Adrenal gland (tissue), 9 donors: ENCODE measurements at regions not wholly inside any gene's neighbourhood (a gene's known extent, or its start where the extent isn't known, plus 50 kb on each side); places are given as distances from the start of the nearest gene placed in this dataset.

Experiments
- DNase-seq, 7 donors: peaks; one replicate each; pipeline ENCODE4 v3.0.0-alpha.2; 2019 to 2020
- H3K27ac ChIP-seq, 5 donors: fragments of 200-600 bp; sonication (generic) in 4 of 5; 1 replicate in 3 of 5; 2 replicates in 2 of 5; pipeline versions ENCODE4 v1.5.1 to v1.8.0; 2016 to 2020; ENCODE audit warnings: mild to moderate bottlenecking in 1 of 5
- H3K27me3 ChIP-seq: fragments of 200-600 bp; 2 replicates; pipeline ENCODE4 v1.8.0; 2021
- H3K36me3 ChIP-seq, 2 donors: fragments of 200-600 bp; replicated peaks in 1 of 2; 1 replicate in 1 of 2; 2 replicates in 1 of 2; pipeline versions ENCODE4 v1.5.1 to v1.8.0; 2018 to 2022
- H3K4me1 ChIP-seq, 2 donors: fragments of 200-600 bp; replicated peaks in 1 of 2; 1 replicate in 1 of 2; 2 replicates in 1 of 2; pipeline versions ENCODE4 v1.5.1 to v1.8.0; 2018 to 2021
- H3K4me3 ChIP-seq, 4 donors: fragments of 200-600 bp; sonication (generic) in 3 of 4; one replicate each; pipeline ENCODE4 v1.5.1; 2016 to 2018
- H3K9me3 ChIP-seq, 3 donors: fragments of 200-600 bp; sonication (generic) in 1 of 3; replicated peaks in 1 of 3; 1 replicate in 2 of 3; 2 replicates in 1 of 3; pipeline versions ENCODE4 v1.5.1 to v1.8.0; 2016 to 2021
- POLR2A ChIP-seq, 2 donors: fragments of 450-650 bp; IDR thresholded peaks; one replicate each; pipeline ENCODE4 v1.6.1; 2017; ENCODE audit warnings: antibody characterized with exemption in 2 of 2, mild to moderate bottlenecking in 2 of 2, moderate library complexity in 1 of 2
- WGBS, 4 donors: extraction: QIAGEN DNeasy Blood & Tissue Kit in 2 of 4; methylation state at CpG; one replicate each; pipeline versions ENCODE4 v1.1.5 to v1.1.7; 2013 to 2017; 5-methylcytosine and 5-hydroxymethylcytosine counted together
- intact Hi-C, 2 donors: fragments of 100-400 bp; cut with DNase I; formaldehyde crosslinking; loops; one replicate each; pipeline versions ENCODE4 v1.14.1 to v1.15.0; 2022 to 2023
- TF ChIP-seq, protein P1 (sequence below), 6 experiments: fragments of 450-650 bp in 4 of 6; fragments of 200-600 bp in 2 of 6; sonication (generic) in 1 of 6; IDR thresholded peaks; 1 replicate in 5 of 6; 2 replicates in 1 of 6; pipeline versions ENCODE4 v1.5.1 to v1.8.0; 2016 to 2021; ENCODE audit warnings: antibody characterized with exemption in 6 of 6, mild to moderate bottlenecking in 2 of 6, moderate library complexity in 1 of 6
- donor health status: healthy with polysubstance abuse.
- donor health status: Bipolar disorder and iron deficiency.
- donor health status: DM: yes; HTN: yes; CAD: no.
- donor health status: DM: no; HTN: no; CAD: no.
- donor health status: DM: no; HTN: no; CAD: no.

- Histone ChIP-seq H3K4me1 (no peaks in the 10 kb centered on the region), H3K36me3 (no peaks in the 10 kb centered on the region), H3K27me3 (no peaks in the 10 kb centered on the region), H3K4me3 (no peak overlapping the region), H3K27ac (no peak overlapping the region), H3K9me3 (no peaks in the 10 kb centered on the region)
- no peak for DNase-seq
- intact Hi-C loops, result no loop called here
- TF ChIP-seq, protein P1, sequence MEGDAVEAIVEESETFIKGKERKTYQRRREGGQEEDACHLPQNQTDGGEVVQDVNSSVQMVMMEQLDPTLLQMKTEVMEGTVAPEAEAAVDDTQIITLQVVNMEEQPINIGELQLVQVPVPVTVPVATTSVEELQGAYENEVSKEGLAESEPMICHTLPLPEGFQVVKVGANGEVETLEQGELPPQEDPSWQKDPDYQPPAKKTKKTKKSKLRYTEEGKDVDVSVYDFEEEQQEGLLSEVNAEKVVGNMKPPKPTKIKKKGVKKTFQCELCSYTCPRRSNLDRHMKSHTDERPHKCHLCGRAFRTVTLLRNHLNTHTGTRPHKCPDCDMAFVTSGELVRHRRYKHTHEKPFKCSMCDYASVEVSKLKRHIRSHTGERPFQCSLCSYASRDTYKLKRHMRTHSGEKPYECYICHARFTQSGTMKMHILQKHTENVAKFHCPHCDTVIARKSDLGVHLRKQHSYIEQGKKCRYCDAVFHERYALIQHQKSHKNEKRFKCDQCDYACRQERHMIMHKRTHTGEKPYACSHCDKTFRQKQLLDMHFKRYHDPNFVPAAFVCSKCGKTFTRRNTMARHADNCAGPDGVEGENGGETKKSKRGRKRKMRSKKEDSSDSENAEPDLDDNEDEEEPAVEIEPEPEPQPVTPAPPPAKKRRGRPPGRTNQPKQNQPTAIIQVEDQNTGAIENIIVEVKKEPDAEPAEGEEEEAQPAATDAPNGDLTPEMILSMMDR (IDR thresholded peaks at IDR 0.05), result no peak
- TF ChIP-seq POLR2A (IDR thresholded peaks at IDR 0.05), result no peak
- WGBS, 4 donors, result 30 to 44% (median 40%) methylated on average over 4 of the region's 4 CpGs
Measured at GRCh38 chr15:29554531-29554930, 267.7 kb downstream of the TJP1 start.

- H3K9me3 ChIP-seq, result no peaks in the 10 kb centered on the region
- no peaks in the 10 kb centered on the region for H3K4me1 ChIP-seq
- no peaks in the 10 kb centered on the region for H3K36me3 ChIP-seq
- no peaks in the 10 kb centered on the region for H3K27me3 ChIP-seq
- peak in 1 of 7 donors; percentile 63 for DNase-seq
- TF ChIP-seq, protein P1 (IDR thresholded peaks at IDR 0.05), result no peak
- no peak for TF ChIP-seq POLR2A (IDR thresholded peaks at IDR 0.05)
- H3K27ac ChIP-seq, result no peak overlapping the region
- intact Hi-C loops, result no loop called here
- 69 to 78% (median 71%) methylated on average over 5 of the region's 5 CpGs for WGBS, 4 donors
- H3K4me3 ChIP-seq, result no peak overlapping the region
Measured at GRCh38 chr15:29550834-29551465, 271.3 kb downstream of the TJP1 start.

- TF ChIP-seq, protein P1 (IDR thresholded peaks at IDR 0.05), result no peak
- no peak for TF ChIP-seq POLR2A (IDR thresholded peaks at IDR 0.05)
Measured at GRCh38 chr15:29548006-29548405, 274.3 kb downstream of the TJP1 start.

DNA sequence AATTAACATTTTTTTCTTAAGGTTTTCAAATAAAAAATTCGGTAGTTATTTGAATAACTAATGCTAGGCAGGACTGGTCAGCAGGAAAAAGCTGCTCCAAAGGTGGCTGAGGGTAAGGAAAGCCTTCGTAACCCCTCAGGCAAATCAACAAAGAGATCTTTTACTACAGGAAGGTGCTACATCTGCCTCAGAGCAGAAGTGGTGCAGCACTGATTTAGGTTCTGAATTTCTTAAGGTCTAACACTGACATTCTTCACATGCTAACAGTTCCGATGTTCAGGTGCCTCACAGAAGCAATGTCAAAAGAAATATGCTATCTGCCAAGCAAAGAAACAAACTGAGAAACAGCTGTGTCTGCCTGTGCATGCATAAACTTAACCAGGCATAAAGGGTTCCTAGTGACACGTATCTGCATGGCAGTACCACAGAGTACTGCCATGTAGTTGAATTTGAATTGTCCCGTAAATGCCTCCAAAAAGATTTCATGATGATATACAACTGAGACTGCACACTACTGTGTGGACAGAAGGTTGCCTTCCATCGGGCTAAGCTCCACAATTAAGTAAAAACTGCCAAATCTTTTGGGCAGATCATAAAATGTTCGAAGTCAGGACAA lies 275.0 kb upstream of the NSMCE3 start:
- no peaks in the 10 kb centered on the region for H3K4me1 ChIP-seq
- intact Hi-C loops, result no loop called here
- no peaks in the 10 kb centered on the region for H3K27me3 ChIP-seq
- 50 to 67% (median 58%) methylated on average over 7 of the region's 7 CpGs for WGBS, 4 donors
- TF ChIP-seq POLR2A (IDR thresholded peaks at IDR 0.05), result no peak
- TF ChIP-seq, protein P1 (IDR thresholded peaks at IDR 0.05), result no peak
- H3K9me3 ChIP-seq, result no peaks in the 10 kb centered on the region
- H3K4me3 ChIP-seq, result no peak overlapping the region
- no peaks in the 10 kb centered on the region for H3K36me3 ChIP-seq
- H3K27ac ChIP-seq, result no peak overlapping the region
- no peak for DNase-seq

More at GRCh38 chr15:29548006-29548405, 274.3 kb downstream of the TJP1 start:
- Histone ChIP-seq H3K27ac (no peak overlapping the region), H3K27me3 (no peaks in the 10 kb centered on the region), H3K36me3 (no peaks in the 10 kb centered on the region), H3K4me3 (no peak overlapping the region), H3K4me1 (no peaks in the 10 kb centered on the region), H3K9me3 (no peaks in the 10 kb centered on the region)
- intact Hi-C loops, result no loop called here
- WGBS, 4 donors, result 67 to 71% (median 70%) methylated on average over 2 of the region's 2 CpGs
- no peak for DNase-seq
